Fibroblast of villous mesenchyme (primary cell): ENCODE measurements at regions not wholly inside any gene's neighbourhood (a gene's known extent, or its start where the extent isn't known, plus 50 kb on each side); places are given as distances from the start of the nearest gene placed in this dataset.

Experiments used
- DNase-seq: peaks from one replicate; pipeline ENCODE4 v3.0.0-alpha.2; 2010; ENCODE audit warnings: low read depth
- H3K4me3 ChIP-seq: 2 replicates; pipeline ENCODE4 v1.5.1; 2011; ENCODE audit warnings: low read depth, mild to moderate bottlenecking, low read length
- CTCF ChIP-seq: IDR thresholded peaks from 2 replicates; pipeline ENCODE4 v1.5.1; 2012; ENCODE audit warnings: low read depth, mild to moderate bottlenecking, low read length; ENCODE audit not compliant: insufficient read depth

GRCh38 chr17:79424471-79425185, 186.2 kb downstream of the RBFOX3 start:
- H3K4me3 ChIP-seq, result no peak overlapping the region
- no peak for TF ChIP-seq CTCF
- DNase-seq, result no peak

GRCh38 chr17:79423811-79424465, 186.9 kb downstream of the RBFOX3 start:
- no peak for DNase-seq
- H3K4me3 ChIP-seq, result no peak overlapping the region
- TF ChIP-seq CTCF, result no peak

GRCh38 chr17:79422236-79422635, 188.6 kb downstream of the RBFOX3 start:
- TF ChIP-seq CTCF, result no peak
- no peak for DNase-seq
- no peak overlapping the region for H3K4me3 ChIP-seq

- TF ChIP-seq CTCF, result no peak
- H3K4me3 ChIP-seq, result no peak overlapping the region
- DNase-seq, result no peak
Observed at GRCh38 chr17:79420318-79421243, 190.3 kb downstream of the RBFOX3 start.

- no peak overlapping the region for H3K4me3 ChIP-seq
- no peak for DNase-seq
- TF ChIP-seq CTCF, result no peak
Observed at GRCh38 chr17:79417476-79417988, 193.3 kb downstream of the RBFOX3 start.

GRCh38 chr17:79415909-79416308, 194.9 kb downstream of the RBFOX3 start:
- no peak for TF ChIP-seq CTCF
- DNase-seq, result no peak
- H3K4me3 ChIP-seq, result no peak overlapping the region
